Natural killer cell treated with Interleukin-12 subunit alpha and Interleukin-12 subunit beta and Interleukin-15 and Interleukin-18, amount 100 ng/mL, for 72 hours (primary cell): ENCODE measurements at regions not wholly inside any gene's neighbourhood (a gene's known extent, or its start where the extent isn't known, plus 50 kb on each side); places are given as distances from the start of the nearest gene placed in this dataset.
"Not testable (repeated sequence)": the region's sequence is repeated elsewhere in the genome, so short reads cannot be mapped to it uniquely, and the experiment has no call there.

ENCODE experiments used
- ATAC-seq, 2 donors: fragments of 150-1000 bp; cut with Tn5 transposase in 1 of 2; sonication (Bioruptor Pico), chemical (Tn5 transposase) in 1 of 2; 2 replicates each; pipeline ENCODE4 v1.10.0; 2021
- DNase-seq: peaks from one replicate; pipeline ENCODE4 v3.0.0; 2022; ENCODE audit warnings: low spot score
- H3K27ac Mint-ChIP-seq, 2 donors: 1 replicate in 1 of 2; 2 replicates in 1 of 2; pipeline ENCODE4 v1.8.0; 2022; ENCODE audit warnings: mixed read lengths in 2 of 2, mild to moderate bottlenecking in 1 of 2, moderate library complexity in 1 of 2
- H3K27me3 Mint-ChIP-seq, 2 donors: 1 replicate in 1 of 2; 2 replicates in 1 of 2; pipeline ENCODE4 v1.8.0; 2022; ENCODE audit warnings: mixed read lengths in 2 of 2
- H3K36me3 Mint-ChIP-seq: one replicate; pipeline ENCODE4 v1.8.0; 2022; ENCODE audit warnings: mixed read lengths
- H3K4me1 Mint-ChIP-seq, 2 donors: 1 replicate in 1 of 2; 2 replicates in 1 of 2; pipeline ENCODE4 v1.8.0; 2022; ENCODE audit warnings: low read depth in 2 of 2, mixed read lengths in 2 of 2, mild to moderate bottlenecking in 1 of 2
- H3K4me3 Mint-ChIP-seq: one replicate; pipeline ENCODE4 v1.8.0; 2022; ENCODE audit warnings: mixed read lengths
- H3K9me3 Mint-ChIP-seq: 2 replicates; pipeline ENCODE4 v1.8.0; 2022; ENCODE audit warnings: mixed read lengths

DNA sequence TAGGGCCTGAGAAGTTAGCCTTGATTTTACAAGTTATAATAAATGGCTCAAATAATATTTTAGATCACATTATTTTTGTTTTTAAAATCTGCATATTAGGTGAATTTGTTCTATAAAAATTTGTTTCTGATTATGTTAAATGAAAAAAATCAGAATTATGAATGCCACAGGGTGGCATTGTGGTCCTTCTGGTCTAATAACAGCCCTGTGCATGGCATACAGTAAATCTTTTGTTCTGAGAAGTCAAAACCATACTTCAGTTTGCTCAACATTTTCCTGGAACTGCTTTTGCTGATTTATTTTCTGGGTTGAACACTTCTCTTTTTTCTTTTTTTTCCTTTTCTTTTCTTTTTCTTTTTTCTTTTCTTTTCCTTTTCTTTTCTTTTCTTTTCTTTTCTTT, 101.0 kb upstream of the UBQLN2 start:
- no peak for ATAC-seq

DNA sequence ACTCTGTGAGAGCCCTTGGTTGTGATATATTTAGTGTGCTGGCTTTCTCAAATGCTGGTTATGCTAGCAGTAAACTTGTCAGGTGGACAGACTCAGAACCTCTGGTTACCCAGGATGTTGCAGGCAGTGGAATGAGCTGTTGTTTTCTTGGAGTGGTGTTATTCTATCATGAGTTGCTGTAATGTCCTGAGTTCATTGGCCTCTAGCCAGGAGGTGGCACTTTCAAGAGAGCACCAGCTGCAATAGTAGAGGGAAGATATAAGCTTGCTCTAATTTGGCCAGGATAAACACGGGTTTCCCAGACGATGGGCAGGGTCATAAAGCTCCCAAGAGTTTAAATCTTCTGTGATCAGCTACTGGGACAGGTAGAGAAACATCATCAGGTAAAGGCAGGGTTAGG, 95.0 kb upstream of the UBQLN2 start:
- no peaks in the 10 kb centered on the region for H3K9me3 Mint-ChIP-seq
- DNase-seq (no peak), ATAC-seq (no peak)
- peaks cover 0 to 35% of the 10 kb centered on the region in 2 donors for H3K27me3 Mint-ChIP-seq
- H3K36me3 Mint-ChIP-seq, result no peaks in the 10 kb centered on the region
- H3K27ac Mint-ChIP-seq, result no peak overlapping the region
- no peak overlapping the region for H3K4me3 Mint-ChIP-seq
- no peaks in the 10 kb centered on the region for H3K4me1 Mint-ChIP-seq

More for the DNA sequence above, 101.0 kb upstream of the UBQLN2 start:
- no peak for DNase-seq
- Mint-ChIP-seq H3K27ac (no peak overlapping the region), H3K27me3 (peaks cover 0 to 34% of the 10 kb centered on the region in 2 donors), H3K36me3 (no peaks in the 10 kb centered on the region), H3K9me3 (peaks cover 4% of the 10 kb centered on the region), H3K4me3 (no peak overlapping the region), H3K4me1 (no peaks in the 10 kb centered on the region)

- H3K27me3 Mint-ChIP-seq, result peaks cover 0 to 35% of the 10 kb centered on the region in 2 donors
- H3K27ac Mint-ChIP-seq, DNase-seq, H3K4me1 Mint-ChIP-seq, H3K9me3 Mint-ChIP-seq, H3K4me3 Mint-ChIP-seq, H3K36me3 Mint-ChIP-seq, ATAC-seq: not testable (repeated sequence)
Observed at GRCh38 chrX:56494923-56495322, 68.5 kb upstream of the UBQLN2 start.

DNA sequence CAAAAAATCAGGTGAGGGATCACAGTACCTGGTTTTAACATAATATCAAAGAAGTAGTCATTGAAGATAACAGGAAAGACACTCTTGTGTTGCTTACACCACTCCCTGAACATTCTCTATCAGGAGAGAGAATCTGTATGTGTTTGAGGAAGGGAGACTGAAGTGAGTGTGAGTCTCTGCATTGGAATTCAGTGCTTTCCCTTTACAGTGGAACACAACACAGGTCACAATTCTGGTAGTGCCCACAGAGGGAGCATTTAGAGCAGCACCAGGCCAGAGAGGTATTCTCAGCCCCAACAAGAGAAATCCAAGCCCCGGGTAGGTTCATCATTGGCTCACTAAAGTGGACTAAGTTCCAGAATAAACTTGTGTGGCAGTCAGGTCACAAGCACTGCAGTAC, 64.7 kb upstream of the UBQLN2 start:
- DNase-seq (no peak), ATAC-seq (no peak)
- H3K4me3 Mint-ChIP-seq, result no peak overlapping the region
- no peak overlapping the region for H3K27ac Mint-ChIP-seq
- peaks cover 9 to 34% of the 10 kb centered on the region in 2 donors for H3K27me3 Mint-ChIP-seq
- H3K9me3 Mint-ChIP-seq, result no peaks in the 10 kb centered on the region
- H3K4me1 Mint-ChIP-seq, result no peaks in the 10 kb centered on the region
- peaks cover 6% of the 10 kb centered on the region for H3K36me3 Mint-ChIP-seq

DNA sequence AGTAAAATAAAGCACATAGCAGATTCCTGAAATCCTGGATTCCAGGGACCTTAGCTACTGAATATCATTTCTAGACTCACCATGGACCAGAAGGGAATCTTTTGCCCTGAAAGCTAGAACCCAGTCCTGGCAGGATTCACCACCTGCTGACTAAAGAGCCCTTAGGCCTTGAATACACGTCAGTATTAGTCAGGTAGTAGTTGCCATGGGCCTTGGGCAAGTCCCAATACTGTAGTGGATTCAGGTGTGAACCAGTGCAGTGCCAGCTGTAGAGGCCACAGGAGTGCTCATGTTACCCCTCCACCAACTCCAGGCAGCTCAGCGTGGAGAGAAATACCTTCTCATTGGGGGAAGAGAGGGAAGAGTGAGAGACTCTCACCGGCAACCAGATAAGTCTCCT, 64.1 kb upstream of the UBQLN2 start:
- H3K27me3 Mint-ChIP-seq, result peaks cover 9 to 29% of the 10 kb centered on the region in 2 donors
- no peak overlapping the region for H3K4me3 Mint-ChIP-seq
- no peaks in the 10 kb centered on the region for H3K4me1 Mint-ChIP-seq
- no peaks in the 10 kb centered on the region for H3K9me3 Mint-ChIP-seq
- DNase-seq, result no peak
- no peak overlapping the region for H3K27ac Mint-ChIP-seq
- ATAC-seq, result no peak
- no peaks in the 10 kb centered on the region for H3K36me3 Mint-ChIP-seq

DNA sequence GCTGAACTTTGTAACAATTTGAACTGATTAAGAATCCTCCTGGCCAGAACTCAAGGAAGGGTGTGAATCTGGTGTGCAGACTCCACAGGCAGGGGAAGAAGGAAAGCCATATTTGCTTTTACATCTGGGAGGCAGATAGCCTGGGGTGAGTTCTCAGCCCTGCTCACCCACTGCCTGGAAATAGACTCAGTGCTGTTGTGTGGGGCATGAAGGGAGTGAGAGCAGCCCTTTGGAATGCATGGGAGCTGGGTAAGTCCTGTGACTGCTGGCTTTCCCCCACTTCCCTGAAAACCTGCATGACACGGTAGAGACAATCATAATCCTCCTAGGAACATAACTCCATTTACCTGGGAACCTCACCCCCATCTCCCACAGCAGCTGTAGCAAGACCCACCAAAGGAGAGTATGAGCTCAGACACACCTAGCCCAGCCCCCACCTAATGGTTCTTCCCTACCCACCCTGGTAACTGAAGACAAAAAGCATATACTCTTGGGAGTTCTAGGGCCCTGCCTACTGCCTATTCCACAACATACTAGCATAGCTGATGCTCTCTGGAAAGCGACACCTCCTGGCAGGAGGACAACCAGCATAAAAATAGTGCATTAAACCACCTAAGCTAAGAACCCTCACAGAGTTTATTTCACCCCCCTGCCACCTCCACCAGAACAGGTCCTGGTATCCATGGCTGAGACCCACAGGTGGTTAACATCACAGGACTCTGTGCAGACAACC, 59.3 kb upstream of the UBQLN2 start:
- Mint-ChIP-seq H3K4me1 (no peaks in the 10 kb centered on the region), H3K36me3 (peaks cover 11% of the 10 kb centered on the region), H3K27me3 (peaks cover 13 to 42% of the 10 kb centered on the region in 2 donors), H3K9me3 (no peaks in the 10 kb centered on the region), H3K4me3 (no peak overlapping the region), H3K27ac (no peak overlapping the region)
- ATAC-seq, result no peak
- DNase-seq, result no peak

GRCh38 chrX:56505866-56506265, 57.6 kb upstream of the UBQLN2 start:
- H3K4me1 Mint-ChIP-seq, result no peaks in the 10 kb centered on the region
- DNase-seq (no peak), ATAC-seq (no peak)
- peaks cover 19% of the 10 kb centered on the region for H3K36me3 Mint-ChIP-seq
- no peak overlapping the region for H3K27ac Mint-ChIP-seq
- H3K9me3 Mint-ChIP-seq, result no peaks in the 10 kb centered on the region
- peaks cover 21 to 41% of the 10 kb centered on the region in 2 donors for H3K27me3 Mint-ChIP-seq
- H3K4me3 Mint-ChIP-seq, result no peak overlapping the region
